ENCODE measurements at regions not wholly inside any gene's neighbourhood (a gene's known extent, or its start where the extent isn't known, plus 50 kb on each side); places are given as distances from the start of the nearest gene placed in this dataset.

DNA sequence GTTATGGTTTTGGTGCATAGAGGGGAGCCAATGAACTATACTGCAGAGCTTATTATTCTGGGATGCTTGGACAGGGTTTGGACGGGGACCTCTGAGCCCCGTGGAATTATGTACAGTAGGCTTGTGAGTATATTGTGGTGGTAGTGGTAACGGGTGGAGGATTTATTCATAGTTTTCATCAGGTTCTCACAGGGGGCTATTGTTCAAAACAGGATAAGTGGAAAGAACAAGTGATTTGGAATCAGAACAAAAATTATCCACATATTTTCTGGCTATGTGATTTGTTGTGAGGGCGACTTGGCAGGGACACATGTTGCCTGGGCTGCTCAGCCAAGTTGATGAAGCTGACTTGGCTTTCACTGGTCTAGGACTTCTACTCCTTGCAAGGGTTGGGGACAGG is 64.6 kb upstream of the ELOVL5 start:
- no peak for DNase-seq (ENCODE audit: low read depth in 2 of 2)

DNA sequence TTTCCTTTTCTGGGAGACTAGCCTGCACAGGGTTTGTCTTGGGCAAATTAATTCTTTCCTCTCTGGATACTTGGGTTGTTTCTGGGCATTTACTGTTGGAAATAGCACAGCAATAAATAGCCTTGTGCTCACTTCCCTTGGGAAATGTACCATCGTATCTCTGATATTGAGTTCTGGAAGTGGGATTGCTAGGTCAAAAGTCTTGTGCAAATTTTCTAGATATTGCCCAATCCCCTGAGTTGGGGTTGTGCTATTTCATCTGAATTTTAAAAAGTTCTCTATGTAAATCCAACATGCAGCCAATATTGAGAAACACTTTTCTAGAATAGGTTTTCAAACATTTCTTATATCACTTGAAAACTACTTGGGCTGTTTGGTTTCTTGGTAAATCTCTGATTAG is 64.0 kb upstream of the ELOVL5 start:
- no peak for DNase-seq (ENCODE audit: low read depth in 2 of 2)

DNA sequence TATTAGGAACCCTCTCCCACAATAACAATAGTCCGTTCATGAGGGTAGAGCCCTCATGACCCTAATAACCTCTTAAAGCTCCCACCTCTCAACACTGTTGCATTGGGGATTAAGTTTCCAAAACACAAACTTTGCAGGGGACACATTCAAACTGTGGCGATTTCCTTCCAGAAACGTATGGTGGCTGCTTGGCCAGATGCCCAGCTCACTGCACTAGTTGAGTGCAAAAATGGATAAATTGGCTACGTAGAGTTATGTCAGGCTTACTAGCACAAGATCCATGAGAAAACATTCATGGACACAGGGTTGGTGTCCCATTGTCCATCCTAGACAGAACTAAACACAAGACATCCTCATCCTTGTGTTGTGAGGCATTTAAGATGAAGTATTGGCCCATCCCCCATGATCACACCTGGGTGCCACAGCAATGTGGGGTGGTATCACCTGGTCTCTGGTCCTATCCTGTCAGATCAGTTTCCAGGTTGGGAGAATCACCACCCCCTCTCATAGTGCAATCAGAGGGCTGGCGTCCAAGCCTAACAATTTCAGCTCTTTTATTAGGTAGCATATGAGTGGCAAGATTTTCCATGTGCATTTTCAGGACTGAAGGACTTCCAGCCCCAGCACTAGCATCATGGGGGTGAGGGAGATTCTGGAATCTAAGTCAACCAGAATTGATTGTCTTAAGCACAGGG is 63.4 kb upstream of the ELOVL5 start:
- no peak for DNase-seq (ENCODE audit: low read depth in 2 of 2)

- DNase-seq (ENCODE audit: low read depth in 2 of 2): no peak
These were observed 62.7 kb upstream of the ELOVL5 start for GRCh38 chr6:53411451-53411850.

- peak; percentile 22 to 25 for DNase-seq (ENCODE audit: low read depth in 2 of 2)
These were observed 61.9 kb upstream of the ELOVL5 start for GRCh38 chr6:53410508-53411258.

- DNase-seq (ENCODE audit: low read depth in 2 of 2): no peak
These were observed 60.1 kb upstream of the ELOVL5 start for GRCh38 chr6:53408826-53409225.

- no peak for DNase-seq (ENCODE audit: low read depth in 2 of 2)
These were observed 50.2 kb upstream of the ELOVL5 start for GRCh38 chr6:53399027-53399344.

DNA sequence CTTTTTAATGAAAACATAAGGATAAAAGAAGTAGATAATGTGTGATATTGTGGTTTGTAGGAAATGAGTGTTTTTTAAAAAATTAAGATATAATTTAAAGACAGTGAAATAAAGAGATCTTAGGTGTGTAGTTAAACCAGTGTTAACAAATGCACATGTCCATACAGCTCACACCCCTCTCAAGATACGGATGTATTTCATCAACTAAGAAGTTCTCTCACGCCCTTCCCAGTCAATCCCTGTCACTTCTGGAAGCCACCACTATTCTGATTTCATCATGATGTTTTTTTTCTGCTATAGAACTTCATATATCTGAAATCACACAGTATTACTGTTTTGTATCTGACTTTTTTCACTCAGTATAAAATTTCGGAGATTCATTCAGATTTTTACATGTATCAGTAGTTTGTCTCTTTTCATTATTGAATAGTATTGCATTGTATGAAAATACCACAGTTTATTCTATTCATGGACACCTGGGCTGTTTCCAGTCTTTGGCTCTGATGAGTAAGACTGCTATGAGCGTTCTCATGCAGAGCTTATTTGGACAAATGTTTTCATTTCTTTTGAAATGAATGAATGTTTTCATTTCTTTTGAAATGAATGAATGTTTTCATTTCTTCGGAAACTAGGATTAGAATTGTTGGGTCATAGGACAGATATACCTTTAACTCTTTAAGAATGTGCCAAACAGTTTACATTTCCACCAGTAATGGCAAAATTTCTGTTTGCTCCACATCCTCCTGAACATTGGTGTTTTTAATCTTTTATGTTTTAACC is 49.7 kb upstream of the ELOVL5 start:
- DNase-seq (ENCODE audit: low read depth in 2 of 2): no peak
